HL-60/S4 (cell line): ENCODE measurements at regions not wholly inside any gene's neighbourhood (a gene's known extent, or its start where the extent isn't known, plus 50 kb on each side); places are given as distances from the start of the nearest gene placed in this dataset.

Source experiments
- in situ Hi-C: fragments of 300-500 bp; cut with MboI; formaldehyde crosslinking; loops from 2 replicates; pipeline ENCODE4 v1.14.3; 2022; ENCODE audit warnings: low sequenced_read_pairs

DNA sequence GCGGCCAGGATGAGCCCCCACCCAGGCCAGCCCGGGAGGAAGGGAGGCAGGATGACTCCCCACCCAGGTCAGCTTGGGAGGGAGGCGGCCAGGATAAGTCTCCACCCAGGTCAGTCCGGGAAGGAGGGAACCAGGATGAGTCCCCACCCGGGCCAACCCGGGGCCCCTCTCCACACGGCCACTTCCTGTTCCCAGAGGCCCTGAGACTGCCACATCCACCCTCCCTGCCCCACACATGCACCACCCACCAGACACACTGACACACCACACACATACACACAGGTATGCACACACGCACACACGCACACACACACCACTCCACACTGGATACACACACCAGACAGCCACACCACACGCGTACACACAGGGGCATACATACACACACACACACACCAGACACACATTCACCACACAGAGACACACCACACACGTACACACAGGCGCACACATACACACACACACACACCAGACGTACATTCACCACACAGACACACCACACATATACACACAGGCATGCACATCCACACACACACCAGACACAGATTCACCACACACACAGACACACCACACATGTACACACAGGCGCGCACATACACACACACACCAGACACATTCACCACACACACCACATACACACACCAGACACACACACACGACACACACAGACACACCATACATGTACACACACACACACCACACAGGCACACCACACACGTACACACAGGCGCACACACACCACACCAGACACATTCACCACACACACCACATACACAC is 84.9 kb upstream of the PRR5 start:
- in situ Hi-C loops = no loop called here

DNA sequence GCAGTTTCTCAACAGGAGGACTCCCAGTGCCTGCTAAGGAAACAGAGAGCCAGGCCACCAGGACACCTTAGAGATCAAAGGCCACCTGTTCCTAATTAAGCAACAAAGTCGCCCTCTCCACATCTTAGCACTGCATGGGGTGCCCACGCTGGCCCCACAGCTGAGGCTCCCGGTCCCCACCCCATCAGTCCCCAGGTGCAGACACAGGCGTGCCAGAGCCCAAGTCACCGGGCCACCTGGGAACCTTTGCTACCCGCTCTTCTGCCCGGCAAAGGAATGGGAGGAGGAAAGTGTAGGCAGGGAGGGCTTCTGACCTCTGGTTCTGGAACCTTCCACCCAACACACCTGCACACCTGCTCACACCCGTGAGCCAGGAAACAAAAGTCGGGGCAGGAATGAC is 85.5 kb upstream of the PRR5 start:
- in situ Hi-C loops = no loop called here

DNA sequence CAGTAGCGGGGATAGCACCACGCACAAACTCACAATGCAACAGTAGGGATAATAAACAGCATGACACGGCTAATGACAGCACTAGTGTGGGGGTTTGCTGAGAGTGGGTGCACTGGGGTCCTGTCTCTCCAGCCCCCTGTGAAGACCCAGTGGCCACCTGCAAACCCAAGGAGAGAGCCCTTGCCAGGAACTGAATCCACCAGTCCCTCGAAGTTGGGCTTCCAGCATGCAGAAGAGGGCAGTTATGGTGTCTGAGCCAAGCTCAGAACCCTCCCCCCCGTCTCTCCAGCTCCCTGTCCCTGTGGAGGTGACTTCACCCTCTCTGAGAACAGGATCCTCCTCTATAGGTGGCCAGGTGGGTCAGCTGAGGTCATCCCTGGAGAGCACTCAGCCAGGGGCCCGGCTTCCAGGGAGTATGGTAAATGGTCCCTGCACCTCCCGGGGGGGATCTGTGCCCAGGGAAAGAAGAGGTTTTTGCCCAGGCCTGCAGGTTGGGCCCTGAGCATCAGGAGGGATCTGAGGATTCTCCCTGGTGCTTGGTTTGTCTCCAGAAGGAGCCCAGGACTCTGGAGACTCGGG is 86.3 kb upstream of the PRR5 start:
- in situ Hi-C loops = no loop called here

DNA sequence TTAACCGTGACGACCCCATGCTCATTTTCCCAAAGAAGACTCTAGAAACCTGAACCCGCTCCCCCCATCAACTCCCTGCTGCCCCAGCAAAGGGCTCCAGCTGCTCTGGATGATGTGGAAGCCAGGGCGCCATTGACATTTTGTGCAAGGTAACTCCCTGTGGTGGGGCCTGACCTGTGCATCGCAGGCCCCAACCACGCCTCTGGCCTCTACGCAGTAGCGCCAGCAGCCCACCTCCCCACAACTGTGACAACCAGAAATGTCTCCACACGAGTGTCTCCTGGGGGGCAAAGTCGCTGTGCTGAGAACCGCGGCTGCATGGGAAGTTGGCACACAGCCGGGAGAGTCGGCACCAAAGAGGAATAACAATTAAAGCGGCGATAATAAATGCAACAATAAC is 86.9 kb upstream of the PRR5 start:
- in situ Hi-C loops = no loop called here

DNA sequence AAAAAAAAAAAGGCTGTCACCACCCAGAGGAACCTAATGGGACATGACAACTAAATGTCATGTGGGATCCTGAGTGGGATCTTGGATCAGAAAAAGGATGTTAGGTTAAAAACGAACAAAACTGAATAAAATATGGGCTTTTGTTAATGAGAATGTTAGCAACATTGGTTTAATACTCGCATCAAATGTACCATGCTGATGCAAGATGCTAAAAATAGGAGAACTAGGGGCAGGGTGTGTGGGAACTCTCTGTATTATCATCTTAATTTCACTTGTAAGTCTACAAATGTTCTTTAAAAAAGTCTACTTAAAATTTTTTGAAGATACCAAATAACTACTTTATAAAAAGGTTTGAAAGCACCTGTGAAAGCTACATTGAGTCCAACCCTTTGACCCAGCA is 88.8 kb upstream of the PRR5 start:
- in situ Hi-C loops = no loop called here

DNA sequence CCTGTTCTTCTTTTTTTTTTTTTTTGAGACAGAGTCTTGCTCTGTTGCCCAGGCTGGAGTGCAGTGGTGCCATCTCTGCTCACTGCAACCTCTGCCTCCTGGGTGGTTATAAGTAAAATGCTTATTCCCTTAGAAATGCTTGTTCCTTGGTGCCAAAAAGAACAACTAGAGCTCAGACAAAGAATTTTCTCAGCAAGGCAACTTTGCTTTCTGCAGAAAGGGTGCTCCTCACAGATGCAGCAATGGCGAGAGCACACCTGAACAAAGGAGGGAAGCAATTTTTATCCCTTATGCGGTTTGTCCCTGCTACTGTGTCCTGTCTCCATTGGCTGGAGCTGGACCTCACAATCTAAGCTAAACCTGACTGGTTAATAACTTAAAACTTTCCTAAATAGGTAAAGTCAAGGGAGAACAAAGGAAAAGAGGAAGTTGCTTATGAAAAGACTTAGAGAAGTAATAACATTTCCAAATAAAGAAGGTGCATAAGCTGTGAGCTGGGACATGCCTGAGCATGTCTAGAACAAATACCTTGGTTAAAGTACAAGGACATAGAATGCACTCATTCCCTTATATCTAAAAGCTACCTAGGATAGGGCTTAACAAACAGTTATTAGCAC is 90.0 kb upstream of the PRR5 start:
- in situ Hi-C loops = no loop called here

DNA sequence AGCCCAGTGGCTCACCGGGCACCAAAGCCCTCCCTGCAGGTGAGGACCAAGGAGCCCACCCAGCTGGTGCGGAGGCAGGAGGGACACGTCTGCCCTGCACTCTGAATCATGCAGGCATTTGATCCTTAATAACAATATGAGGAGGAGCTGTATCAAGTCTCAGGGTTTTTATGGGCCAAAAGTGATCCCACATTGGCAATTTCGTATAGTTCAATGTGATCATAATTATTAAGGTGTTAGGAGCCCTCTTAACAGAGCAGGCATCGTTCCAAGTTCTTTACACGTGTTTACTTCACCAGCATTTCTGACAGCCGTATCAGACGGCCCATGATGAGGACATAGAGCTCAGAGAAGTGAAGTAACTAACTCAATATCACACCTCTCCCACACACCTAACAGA is 91.9 kb upstream of the PRR5 start:
- in situ Hi-C loops = no loop called here

DNA sequence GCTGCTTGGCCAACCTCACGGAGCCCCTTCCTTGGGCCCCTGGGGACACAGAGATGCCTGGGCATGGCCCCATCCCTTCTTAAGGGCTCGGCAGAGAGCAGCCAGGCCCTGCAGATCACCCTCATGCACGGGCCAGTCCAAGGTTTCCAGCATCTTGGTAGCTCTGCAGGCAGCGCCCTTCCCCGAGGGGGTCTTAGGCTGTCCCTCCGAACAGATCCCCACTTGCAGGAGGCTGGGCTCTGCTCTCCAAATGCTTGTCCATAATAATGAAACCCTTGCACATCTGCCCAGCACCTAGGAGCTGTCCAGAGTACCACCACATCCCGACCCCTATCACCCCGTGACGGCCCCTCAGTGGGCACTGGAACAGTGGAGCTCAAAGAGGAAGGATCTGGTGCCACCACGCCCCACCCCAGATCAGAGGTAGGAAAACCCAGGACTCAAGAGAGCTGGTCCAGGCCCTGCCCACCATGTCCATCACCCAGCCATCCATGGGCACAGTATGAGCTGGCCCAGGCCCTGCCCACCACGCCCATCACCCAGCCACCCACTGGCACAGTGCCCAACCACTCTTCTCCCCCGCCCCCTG is 92.5 kb upstream of the PRR5 start:
- in situ Hi-C loops = no loop called here

DNA sequence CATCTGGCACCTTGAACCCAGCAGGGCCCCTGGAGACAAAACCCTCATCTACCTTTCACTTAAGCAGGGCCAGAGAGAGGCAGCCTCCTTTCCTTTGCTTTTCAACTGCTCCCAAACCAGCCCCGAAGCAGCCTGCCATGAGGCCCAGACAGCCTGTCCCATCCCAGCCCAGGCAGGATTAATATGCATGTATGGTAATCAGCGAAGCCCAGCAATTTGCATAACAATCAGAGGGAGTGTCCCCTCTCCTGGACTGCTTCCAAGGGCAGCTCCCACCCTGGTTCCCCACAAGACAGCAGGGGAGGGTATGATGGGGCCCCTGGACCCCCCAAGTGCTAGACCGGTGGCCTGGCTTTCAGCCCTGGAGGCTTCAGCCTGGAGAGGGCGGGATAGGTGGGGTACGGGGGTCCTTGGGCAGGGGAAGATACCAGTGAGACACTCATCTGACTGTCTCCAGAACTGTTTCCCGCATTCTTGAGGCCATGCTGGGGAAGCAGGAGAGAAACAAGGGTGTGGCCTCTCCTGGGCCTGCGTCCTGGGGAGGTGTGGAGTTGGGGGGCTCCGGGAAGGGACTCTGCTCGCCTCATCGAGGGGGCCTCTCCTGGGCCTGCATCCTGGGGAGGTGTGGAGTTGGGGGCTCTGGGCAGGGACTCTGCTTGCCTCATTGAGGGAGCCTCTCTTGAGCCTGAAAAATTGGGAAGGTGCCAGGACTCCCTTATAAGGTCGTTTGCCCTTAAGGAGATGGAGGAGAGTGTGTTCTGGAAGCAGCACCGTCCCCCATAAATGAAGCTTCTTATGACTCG is 93.2 kb upstream of the PRR5 start:
- in situ Hi-C loops = no loop called here

DNA sequence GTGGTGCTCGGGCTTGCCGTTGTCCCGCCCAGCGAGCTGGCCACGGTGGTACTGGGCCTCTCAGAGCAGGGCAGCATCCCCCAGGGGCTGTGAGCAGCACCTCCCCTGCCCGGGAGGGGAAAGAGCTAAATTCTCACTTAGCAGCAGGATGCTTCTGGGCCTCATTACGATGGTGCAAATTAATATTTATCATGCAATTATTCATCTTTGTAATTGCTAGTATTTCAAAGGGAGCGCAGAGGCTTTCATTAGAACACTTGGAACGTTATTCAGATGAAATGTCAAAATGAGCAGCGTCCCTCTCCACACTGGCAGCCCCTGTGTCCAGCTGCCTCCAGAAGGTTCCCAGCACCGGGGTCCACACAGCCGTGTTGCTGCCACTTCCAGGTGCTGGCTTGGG is 95.9 kb upstream of the PRR5 start:
- in situ Hi-C loops = no loop called here

DNA sequence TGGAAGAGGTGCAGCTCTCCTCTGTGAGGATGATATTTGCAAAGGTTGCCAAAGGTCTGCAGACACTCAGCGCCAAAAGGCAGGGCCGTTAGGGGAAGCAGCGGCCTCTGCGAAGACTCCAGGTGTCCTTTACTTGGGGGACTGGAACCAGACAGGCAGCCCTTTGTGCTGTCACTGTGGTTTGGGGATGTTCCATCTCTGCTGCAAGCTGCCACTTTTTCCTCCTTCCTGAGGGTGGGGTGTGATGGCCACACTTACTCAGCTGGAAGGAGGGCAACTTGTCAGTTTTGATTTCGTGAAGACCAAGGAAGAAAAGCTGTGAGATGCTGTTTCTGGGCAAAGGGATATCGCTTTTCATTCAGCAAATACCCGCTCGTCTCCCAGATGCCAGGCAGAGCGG is 96.5 kb upstream of the PRR5 start:
- in situ Hi-C loops = no loop called here

DNA sequence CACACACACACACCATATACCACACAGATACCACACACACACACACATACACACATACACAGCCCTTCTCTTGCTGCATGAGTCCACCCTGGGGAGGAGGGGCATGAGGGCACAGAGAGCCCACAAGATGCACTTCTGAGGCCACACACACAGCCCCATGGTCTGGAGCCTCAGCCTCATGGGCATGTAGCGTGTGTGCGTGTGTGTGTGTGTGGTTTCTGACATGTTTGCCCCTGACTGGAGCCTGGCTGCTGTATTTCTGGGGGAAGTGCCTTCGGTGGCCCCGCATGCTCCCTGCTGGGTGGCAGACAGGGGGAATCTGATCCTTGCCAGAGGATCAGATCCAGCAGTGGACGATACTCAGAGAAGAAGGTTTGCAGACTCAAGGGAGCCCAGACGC is 97.0 kb upstream of the PRR5 start:
- in situ Hi-C loops = no loop called here

DNA sequence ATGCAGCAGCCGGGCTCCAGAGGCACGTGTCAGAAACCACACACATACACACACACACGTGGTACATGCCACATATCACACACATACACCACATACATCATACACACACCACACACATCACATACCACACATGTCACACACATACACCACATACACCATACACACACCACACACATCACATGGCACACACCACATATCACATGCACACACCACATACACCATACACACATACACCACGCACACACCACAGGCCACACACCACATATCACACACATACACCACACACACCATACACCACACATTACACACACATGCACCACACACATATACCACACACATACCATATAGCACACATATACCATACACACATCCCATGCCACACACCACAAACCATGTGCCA is 97.5 kb upstream of the PRR5 start:
- in situ Hi-C loops = no loop called here

DNA sequence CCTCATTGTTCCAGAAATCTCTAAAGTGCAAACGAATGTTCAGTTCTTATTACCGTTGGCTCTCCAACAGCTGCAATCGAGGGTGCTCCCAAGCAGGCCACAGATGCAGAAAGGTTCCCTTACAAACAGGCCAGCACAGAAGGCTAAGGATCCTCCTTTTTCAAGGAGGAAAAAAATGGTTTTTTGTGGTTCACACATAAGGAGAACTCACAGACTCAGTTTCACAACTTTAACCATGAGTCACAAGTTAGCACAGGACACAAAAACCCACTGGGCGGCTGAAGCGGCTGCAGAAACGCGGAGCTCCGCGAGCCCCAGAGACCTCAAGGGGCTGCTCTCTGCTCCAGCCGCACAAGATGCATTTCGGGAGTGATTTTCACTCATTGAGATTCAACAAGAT is 98.2 kb upstream of the PRR5 start:
- in situ Hi-C loops = no loop called here

DNA sequence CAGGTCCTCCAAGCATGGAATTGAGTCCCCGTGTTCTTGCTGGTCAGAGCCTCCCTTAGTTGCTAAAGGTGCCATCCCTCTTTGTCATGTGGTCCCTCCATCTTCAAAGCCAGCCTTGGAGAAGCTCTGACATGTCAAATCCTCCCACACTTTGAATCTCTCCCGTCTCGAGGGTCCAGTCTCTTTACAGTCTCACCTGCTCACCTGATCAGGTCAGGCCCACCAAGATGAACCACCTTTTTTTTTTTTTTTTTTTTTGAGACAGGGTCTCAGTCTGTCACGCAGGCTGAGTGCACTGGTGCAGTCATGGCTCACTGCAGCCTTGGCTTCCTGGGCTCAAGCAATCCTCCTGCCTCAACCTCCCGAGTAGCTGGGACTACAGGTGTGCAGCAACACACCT is 100.3 kb upstream of the PRR5 start:
- in situ Hi-C loops = no loop called here

DNA sequence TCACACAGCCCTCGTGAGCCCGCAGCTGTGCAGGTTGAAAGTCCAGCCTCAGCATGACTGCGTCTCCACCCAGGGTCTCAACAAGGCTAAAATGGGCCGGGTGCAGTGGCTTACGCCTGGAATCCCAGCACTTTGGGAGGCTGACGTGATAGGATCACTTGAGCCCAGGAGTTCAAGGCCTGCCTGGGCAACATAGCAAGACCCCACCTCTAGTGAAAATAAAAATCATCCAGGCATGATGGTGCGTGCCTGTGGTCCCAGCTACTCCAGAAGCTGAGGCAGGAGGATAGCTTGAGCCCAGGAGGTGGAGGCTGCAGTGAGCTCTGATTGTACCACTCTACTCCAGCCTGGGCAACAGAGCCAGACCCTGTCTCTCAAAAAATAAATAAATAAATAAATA is 100.8 kb upstream of the PRR5 start:
- in situ Hi-C loops = no loop called here

DNA sequence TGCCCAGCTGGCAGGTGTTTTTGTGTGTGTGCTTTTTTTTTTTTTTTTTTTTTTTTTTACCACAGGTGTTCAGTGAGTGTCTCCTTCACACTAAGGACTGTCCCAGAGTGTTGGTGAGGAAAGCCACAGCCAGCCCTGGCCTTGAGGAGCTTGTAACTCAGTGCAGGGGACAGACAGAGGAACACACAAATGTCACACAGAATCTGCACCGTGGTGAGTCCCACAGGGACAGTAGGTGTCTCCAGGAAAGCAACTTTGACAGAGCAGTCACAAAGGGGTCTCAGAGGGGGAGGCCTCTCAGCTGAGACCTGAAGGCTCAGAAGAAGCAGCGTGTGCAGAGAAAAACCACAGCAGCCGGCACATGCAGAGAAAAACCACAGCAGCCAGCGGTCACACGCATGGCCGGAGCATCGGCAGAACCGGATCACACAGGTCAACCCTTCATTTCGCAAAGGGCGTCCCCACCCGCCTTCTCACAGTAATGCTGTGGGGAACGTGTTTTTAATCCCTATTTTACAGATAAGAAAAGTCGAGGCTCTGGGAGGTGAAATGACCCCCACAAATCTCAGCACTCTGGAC is 101.7 kb upstream of the PRR5 start:
- in situ Hi-C loops = no loop called here

DNA sequence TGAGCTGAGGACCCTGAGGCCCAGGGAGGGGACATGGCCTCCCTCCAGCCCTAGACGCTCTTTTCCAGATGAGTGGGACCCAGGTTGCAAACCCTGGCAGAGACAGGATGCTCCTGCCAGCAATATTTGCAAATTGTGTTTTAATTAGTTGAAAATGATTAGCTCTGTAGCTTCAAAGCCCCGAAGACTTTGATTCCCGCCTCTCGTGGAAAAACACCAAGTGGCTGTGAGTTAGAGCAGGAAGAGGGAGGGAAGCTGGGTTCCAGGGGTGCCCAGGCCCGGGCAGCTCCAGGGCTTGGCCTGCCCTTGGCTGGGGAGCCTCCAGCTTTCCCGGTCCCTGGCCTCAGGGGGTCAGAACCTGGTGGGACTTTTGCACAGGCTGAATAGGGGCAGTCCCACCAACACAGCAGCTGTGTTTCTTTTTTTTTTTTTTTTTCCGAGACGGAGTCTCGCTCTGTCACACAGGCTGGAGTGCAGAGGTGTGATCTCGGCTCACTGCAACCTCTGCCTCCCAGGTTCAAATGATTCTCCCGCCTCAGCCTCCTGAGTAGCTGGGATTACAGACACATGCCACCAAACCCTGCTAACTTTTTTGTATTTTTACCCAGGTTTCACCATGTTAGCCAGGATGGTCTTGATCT is 101.6 kb upstream of the RTL6 start:
- in situ Hi-C loops = no loop called here

DNA sequence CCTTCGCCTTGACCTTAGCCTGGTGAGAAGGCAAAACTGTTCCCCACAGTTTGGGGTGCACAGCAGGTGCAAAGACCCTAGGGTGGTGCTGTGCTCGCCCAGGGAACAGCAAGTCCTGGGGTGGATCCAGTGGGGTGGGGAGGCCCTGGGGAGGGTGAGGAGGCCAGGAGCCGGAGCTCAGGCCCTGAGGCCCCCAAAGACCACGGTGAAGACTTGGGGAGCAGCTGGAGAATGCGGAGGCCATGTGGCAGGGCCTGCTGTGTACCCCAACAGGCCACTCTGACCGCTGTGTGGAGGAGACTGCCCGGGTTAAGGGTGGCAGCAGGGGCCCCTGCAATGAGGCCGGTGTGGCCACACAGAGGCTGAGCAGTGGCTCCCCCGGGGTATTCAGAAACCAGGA is 101.1 kb upstream of the RTL6 start:
- in situ Hi-C loops = no loop called here

DNA sequence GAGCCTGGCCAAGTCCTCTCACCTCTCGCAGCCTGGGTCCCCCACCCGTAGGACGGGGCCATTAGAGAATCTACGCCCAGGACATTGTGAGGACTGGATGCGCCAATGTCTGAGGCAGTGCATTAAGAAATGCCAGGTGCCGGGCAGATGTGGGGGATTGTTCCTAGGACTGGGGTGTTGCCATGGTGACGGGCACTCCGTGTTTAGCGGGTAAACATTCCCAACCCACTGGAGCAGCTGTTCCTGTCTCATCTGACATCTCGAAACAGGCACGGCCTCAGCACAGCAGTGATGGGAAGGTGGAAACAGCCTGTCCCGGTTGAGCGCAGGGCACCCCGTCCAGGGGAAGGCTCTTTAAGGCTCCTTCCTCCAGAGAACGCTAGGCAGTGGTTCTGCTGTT is 99.6 kb upstream of the RTL6 start:
- in situ Hi-C loops = no loop called here
